H1 (cell line): ENCODE measurements at regions not wholly inside any gene's neighbourhood (a gene's known extent, or its start where the extent isn't known, plus 50 kb on each side); places are given as distances from the start of the nearest gene placed in this dataset.

Experiments used
- CBX5 ChIP-seq: fragments of 300-800, 300-1000 bp; sonication (generic); IDR thresholded peaks from 2 replicates; pipeline ENCODE4 v1.7.1; 2016; ENCODE audit warnings: antibody characterized with exemption, low read length, low read depth
- CTBP2 ChIP-seq: IDR thresholded peaks from 2 replicates; pipeline ENCODE4 v1.7.0; 2011; ENCODE audit warnings: borderline replicate concordance, mild to moderate bottlenecking, moderate library complexity, mixed read lengths, low read length; ENCODE audit not compliant: insufficient read depth, insufficient read length
- RBBP5 ChIP-seq: IDR thresholded peaks from 2 replicates; pipeline ENCODE4 v1.7.1; 2012; ENCODE audit warnings: low read depth, mild to moderate bottlenecking, inconsistent platforms, low read length, moderate library complexity, borderline replicate concordance
- SP2 ChIP-seq: IDR thresholded peaks from 2 replicates; pipeline ENCODE4 v1.6.1; 2012; ENCODE audit warnings: mild to moderate bottlenecking, low read length, inconsistent platforms
- ZNF274 ChIP-seq: IDR thresholded peaks from 2 replicates; pipeline ENCODE4 v1.7.0; 2012; ENCODE audit warnings: low read length, borderline replicate concordance; ENCODE audit errors: extremely low read depth

- TF ChIP-seq RBBP5 (no peak), SP2 (no peak), ZNF274 (no peak), CBX5 (no peak), CTBP2 (no peak)
Observed at GRCh38 chr16:61575617-61576016, 460.6 kb downstream of the CDH8 start (continued).
